ACHN (cell line): ENCODE measurements at regions not wholly inside any gene's neighbourhood (a gene's known extent, or its start where the extent isn't known, plus 50 kb on each side); places are given as distances from the start of the nearest gene placed in this dataset.
"Not testable (repeated sequence)": the region's sequence is repeated elsewhere in the genome, so short reads cannot be mapped to it uniquely, and the experiment has no call there.

Experiments
- DNase-seq: peaks from one replicate; pipeline ENCODE4 v3.0.0-alpha.2; 2015
- in situ Hi-C: cut with HindIII; loops from 2 replicates; pipeline ENCODE4 v1.10.0; 2017; ENCODE audit warnings: low sequenced_read_pairs, low pct_ligation_motif_present, low pct_unique_long_range_greater_than_20kb

DNA sequence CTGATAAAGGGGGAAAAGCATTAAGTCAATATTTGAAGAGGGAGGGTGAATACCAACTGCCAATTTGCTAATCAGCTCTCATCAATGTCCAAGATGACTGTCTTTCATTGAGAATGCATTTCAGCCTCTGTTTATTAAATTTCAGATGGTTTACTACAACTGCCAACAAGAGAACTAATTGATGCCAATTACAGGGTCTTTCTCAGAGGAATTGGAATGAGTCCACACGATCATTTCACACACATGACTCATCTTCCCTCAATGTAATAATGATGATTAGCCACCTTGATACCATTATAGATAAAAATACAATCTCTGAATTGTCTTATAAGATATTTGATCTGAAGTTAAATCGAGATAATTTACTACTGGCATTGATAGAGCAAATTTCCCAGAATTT lies 1274.4 kb downstream of the ROBO2 start:
- DNase-seq: no peak
- in situ Hi-C loops: no loop called here

DNA sequence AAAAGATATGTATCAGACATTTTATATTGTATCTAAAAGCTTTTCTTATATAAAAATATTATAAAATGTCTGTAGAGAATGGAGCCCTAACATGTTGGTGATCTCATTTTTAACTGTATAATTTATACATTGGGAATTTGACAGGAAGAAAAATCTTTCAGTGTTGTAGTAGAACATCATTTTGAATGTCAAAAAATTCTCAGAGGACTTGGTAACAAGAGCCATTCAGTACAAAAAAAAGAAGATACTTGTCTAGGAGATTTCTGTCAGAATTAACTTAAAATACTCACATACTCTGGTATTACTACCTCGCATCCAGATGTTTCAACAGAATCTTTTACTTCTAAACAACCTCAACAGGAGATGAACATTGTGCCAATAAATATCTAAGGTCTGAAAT lies 1277.9 kb downstream of the ROBO2 start:
- in situ Hi-C loops: no loop called here
- no peak for DNase-seq

DNA sequence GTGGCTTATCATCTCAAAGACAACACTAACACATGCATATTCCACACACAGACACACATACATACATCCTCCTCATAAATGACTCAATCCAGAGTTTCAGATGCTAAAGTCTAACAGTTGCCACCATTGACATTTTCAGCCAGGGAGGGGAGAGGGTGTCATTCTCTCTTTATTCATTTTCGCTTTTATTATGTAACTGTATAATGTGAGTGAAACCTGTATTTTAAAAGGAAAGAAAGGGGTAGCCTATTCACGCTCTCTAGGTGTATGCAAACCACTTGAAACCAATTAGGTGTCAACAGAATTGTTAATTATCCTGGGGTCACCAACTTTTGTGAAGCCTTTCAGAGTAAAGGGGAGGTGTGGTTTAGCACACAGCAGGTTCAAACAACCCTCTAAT lies 1282.9 kb downstream of the ROBO2 start:
- in situ Hi-C loops: no loop called here
- no peak for DNase-seq

DNA sequence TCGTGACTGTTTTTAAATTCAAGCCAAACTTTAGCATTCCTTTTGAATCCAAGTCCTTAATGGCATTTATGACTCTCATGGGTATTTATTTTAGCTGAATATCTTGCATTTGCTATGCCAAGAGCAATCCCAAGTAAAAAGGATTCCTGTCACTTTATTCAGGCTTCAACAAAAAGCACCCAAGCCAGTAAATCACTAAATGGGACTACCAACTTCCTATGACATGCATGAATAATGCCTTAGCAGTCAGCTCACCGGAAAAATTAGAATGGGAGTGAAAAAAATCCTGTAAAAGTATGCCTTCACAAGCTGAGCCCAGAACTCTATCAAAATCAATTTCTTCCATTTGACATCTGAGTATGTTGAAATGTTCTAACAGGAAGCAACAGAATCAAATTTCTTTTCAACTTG lies 1297.9 kb downstream of the ROBO2 start:
- DNase-seq: no peak

DNA sequence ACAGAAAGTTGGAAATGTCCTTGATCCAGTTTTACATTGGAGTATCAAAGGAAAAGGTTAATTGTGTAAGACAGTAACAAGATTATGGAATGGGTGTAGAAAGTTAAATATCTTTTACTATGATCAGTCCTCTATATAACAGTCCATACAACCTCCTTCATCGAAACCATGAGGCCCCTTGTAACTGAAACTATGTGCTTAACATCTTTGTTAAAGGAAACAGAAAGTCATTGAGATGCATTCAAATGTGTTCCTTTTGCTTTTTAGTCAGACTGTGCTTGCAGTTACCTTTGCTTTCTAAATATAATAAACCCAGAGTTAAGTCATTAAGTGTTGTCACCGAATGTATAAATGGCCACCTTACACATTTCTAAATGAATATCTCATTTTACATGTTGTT lies 1298.5 kb downstream of the ROBO2 start:
- DNase-seq: no peak
- in situ Hi-C loops: no loop called here

More for the DNA sequence above, 1297.9 kb downstream of the ROBO2 start:
- in situ Hi-C loops: no loop called here

DNA sequence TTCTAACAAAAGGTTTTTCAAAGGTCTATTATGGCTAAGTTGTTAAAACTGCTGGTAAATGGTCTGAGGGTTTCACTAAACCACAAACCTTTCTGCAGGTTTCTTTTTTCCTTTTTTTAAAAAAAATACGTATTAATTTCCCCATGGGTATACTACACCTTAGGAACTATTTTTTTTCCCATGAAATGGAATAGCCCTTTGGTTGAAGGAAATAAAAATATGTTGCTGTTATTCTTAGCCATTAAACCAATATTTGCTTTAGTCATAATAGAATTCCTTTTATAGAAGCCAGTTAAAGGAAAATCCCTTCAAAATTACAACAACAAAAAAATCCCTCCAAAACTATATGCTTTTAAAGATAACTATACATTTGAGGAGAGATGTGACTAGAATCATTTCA lies 1303.3 kb downstream of the ROBO2 start:
- in situ Hi-C loops: no loop called here

DNA sequence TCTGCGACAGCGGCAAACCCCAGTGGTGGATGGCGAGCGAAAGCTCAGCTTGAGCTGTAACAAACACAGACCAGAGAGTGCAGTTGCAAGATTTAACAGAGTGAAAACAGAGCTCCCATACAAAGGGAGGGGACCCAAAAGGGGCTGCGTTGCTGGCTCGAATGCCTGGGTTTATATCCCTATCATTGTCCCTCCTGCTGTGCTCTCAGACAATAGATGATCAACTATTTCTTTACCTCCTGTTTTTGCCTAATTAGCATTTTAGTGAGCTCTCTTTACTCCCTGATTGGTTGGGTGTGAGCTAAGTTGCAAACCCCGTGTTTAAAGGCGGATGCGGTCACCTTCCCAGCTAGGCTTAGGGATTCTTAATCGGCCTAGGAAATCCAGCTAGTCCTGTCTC lies 1304.4 kb downstream of the ROBO2 start:
- in situ Hi-C loops, DNase-seq: not testable (repeated sequence)

More for the DNA sequence above, 1303.3 kb downstream of the ROBO2 start:
- no peak for DNase-seq

DNA sequence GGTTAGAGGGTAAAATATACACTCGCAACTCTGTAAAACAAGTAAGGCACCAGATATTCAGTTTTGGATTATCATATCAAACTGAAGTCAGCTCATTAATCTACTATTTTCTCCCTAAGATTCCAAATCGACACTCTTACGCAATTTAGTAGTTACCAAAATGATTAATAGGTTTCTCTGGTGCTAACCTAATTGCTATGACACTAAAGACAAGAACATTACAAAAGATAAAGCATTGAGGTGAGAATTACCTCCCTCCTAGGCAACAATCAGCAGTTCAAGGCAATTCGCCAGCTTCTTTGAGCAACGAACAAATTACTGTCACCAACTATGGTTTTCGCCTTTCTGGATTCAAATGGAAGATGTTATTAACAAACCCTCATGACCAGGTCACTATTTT lies 1305.0 kb downstream of the ROBO2 start:
- no peak for DNase-seq
- in situ Hi-C loops: no loop called here

DNA sequence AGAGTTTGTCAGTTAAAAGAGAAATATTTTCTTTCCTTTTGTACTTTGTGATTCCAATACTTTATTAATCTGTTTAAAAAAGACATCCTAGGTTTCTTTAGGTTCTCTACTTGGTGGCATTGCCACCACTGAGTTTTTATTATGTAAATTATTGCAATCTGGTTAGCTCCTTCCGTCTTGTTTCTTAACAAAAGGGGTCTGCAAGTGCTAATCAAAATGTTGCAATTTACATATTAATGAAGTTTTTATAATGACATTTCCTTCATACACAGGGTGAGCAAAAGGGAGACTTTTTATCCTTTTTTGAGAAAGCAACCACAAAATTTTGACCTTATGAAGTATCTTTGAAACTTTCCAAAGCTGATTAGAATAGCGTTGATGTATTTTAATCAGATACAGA lies 1307.3 kb downstream of the ROBO2 start:
- no peak for DNase-seq
- in situ Hi-C loops: no loop called here

DNA sequence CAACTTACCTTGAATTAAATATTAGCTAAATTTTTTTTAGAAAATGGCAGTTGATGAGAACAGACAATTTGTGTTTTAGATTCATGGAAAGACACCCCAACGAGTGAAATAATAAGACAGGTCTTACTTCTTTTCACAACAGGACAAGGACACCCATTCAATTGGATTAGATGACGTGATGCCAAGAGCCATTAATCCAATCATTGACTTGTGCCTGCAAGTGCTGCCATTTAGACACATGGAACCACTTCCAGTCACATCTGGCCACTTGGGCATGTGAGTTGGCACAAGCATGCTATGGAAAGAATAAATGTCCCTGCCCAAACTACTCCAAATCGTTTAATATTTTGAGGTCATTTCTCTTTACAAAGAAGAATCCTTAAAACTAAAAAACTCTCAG lies 1308.8 kb downstream of the ROBO2 start:
- in situ Hi-C loops: no loop called here
- DNase-seq: no peak

DNA sequence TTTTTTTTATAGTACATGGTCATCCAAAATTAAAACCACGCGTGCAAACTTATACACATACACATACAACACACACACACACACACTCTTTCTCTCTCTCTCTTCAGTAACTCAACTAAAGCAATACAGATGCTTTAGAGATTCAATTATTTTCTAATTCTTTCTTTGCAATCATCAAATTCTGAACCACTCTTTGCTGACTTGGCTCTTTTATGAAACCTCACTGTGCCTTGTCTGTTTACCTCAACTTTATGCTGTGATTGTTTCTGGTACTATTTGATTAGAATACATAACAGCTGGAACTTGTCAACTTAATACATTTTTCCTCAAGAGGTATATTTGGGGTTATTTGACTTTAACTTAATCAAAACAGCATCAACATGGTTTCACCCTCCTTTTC lies 1309.7 kb downstream of the ROBO2 start:
- no peak for DNase-seq
- in situ Hi-C loops: no loop called here

DNA sequence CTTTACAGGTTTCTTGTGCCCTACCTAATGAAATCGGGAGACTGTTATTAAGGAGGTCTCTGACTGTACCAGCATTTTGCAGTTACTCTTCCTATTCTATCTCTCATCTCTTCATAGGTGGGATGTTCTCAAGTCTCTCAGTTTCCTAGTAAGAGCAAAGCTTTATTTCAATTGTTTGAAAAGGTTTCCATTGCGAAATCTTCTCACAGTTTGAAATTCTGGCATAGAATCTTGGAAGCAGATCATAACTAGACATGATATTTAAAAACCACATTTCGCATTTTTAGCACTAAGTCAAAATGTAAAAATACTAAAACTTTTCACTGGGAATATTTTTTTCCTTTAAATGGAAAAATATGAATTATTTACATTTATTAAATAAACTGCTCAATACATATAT lies 1311.4 kb downstream of the ROBO2 start:
- no peak for DNase-seq
- in situ Hi-C loops: no loop called here

DNA sequence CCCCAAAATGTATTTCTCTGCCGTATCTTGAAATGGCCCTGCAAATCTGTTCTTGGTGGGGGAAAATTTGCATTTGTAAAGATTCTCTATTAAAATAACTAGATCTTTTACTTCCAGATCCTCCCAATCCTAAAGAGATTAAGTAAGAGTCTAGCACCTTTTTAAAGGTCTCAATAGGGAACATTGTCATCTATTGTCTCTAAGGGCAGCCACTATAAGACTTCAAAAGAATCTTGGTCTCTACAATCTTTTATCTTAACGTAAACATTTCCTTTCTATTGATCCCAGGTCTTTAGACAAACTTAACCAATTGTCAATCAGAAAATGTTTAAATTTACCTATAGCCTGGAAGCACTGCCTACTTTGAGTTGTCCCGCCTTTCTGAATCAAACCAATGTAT lies 1313.3 kb downstream of the ROBO2 start:
- DNase-seq: no peak
- in situ Hi-C loops: no loop called here

DNA sequence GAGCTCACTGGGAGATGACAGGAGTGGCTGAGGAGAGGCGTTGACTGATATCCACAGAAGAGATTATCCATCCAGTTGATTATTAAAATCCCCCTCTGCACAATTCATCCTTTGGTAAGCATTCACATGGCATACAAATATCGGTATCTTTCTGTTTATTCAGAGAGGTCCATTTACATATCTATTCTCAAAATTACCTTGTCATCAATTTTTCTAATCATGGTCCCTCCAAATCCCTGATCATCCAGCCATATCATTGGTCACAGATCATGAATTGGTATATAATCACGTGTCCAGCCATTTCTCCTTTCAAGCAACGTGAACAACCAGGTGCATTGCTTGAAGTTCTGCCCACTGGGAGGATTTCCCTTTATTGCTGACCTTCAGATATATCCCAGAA lies 1321.0 kb downstream of the ROBO2 start:
- in situ Hi-C loops: no loop called here
- no peak for DNase-seq

DNA sequence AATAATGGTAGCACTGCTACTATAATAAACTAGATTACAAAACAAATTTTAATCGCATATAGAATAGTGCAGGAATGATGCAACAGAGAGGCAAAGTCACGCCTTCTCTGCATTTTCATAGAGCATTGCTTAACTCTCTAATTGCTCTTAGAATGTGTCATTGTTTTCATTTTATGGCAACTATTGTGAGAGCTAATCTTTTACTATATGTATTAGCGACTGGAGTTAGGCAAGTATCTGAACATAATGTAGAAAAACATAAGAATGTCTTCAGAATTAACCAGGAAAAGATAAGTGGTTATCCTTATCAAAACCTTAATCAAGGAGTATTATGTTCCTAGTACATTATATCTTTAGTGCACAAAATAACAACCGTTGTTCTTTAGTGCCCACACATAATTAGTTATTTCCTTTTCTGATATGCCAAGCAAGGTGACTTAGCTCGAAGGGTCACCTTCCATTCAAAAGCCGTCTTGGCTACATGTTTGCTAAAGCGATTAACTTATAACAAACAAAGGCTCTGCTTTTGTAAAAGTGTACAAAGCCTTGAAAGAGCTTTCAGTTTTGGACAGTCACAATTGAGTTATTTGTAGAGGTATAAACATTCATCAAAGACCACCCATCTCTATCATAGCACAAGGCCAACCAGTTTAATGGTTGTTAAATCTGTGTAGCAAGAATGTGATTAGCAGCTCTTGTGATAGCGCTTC lies 1328.9 kb downstream of the ROBO2 start:
- in situ Hi-C loops: no loop called here

DNA sequence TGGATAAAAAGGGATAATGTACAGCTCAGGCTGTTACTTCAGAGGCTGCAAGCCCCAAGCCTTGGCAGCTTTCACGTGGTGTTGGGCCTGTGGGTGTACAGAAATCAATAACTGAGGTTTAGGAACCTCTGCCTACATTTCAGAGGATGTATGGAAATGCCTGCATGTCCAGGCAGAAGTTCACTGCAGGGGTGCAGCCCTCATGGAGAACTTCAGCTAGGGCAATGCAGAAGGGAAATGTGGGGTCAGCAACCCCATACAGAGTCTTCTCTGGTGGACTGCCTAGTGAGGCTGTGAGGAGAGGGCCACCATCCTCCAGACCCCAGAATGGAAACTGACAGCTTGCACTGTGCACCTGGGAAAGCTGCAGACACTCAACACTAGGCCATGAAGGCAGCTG lies 1350.3 kb downstream of the ROBO2 start:
- in situ Hi-C loops: no loop called here
- DNase-seq: no peak

More for the DNA sequence above, 1328.9 kb downstream of the ROBO2 start:
- DNase-seq: no peak

DNA sequence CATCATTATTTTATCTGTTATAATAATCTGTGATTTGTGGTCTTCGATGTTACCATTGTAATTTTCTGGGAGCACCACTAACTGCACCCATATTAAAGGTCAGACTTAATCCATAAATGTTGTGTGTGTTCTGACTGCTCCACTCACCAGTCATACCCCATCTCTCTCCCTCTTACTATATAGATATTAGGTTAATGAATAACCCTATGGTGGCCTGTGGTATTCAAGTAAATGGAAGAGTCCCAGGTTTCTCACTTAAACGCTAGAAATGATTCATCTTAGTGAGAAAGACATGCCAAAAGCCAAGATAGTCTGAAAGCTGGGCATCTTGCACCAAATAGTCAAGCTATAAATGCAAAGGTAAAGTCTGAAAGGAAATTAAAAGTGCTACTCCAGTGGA lies 1358.5 kb downstream of the ROBO2 start:
- peak; percentile 3 for DNase-seq
- in situ Hi-C loops: no loop called here

DNA sequence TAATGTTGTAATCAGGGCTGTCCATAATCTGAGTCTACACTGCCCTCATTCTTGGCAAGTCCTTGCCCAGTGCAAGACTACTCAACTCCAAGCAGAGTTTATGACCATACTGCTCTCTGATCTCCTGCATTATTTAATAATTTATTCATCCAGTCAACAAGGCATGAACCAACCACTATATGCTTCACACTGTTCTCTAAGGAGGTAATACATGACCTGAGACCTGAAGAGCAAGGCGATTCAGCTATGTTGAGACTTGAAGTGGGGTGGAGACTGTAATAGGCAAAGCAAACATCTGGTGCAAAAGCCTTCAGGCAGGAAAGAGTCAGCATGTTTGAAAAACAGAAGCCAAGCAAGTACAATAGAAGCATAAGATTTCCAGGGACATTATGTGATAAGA lies 1362.8 kb downstream of the ROBO2 start:
- no peak for DNase-seq
- in situ Hi-C loops: no loop called here

DNA sequence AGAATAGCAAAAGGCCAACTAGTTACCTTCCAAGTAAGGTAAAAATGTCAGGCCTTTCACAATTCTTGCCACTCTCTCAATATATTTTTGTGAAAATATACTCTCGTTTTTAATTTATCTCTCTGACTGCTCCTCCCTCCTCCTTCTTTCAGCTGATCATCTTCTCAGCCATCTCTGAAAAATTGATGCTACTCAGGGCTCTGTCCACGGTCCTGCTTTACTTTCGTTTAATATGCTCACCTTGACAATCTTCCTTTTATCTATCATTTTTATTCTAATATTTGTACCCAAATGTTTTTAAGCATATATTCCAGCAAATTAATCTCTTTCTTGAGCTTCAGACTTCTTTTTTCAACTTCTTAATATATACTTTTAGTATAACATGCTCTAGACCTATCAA lies 1362.1 kb downstream of the ROBO1 start:
- no peak for DNase-seq
- in situ Hi-C loops: no loop called here

DNA sequence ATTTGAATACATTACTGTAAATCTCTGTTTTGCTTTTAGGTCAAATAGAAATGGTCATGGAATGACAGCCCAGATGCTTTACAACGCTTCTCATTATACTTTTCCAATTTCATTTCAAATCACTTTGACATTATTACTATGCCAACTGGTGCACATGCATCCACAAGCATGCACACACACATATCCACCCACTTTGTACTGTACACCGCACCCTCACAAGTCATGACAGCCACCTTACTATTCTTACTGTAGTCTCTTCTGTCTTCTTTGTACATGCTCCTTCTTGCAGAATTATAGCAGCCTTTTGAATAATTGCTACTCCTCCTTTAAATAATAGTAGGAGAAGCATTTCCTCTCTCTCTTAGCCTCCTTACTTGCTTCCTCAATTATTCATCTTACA lies 1361.4 kb downstream of the ROBO1 start:
- in situ Hi-C loops: no loop called here
- no peak for DNase-seq

DNA sequence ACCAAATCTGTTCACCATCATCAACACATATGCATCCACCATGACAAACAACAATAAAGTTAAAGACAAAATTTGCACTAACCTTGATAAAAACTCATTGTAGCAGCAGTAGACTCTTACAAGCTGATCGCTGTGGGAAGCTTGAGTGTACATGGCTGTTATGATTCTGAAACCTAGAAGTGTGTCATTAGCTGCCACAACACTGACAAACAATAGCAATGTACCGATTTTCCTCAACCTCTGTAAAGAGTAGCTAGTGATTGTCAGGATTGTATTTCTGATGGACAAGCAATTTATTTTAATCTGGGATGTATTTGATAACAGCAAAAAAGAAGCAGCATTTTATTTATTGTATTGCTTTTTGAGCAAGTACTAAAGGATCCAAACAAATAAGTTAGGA lies 1357.7 kb downstream of the ROBO1 start:
- DNase-seq: no peak
- in situ Hi-C loops: no loop called here
